Naive thymus-derived CD8-positive, alpha-beta T cell (primary cell): ENCODE measurements at regions not wholly inside any gene's neighbourhood (a gene's known extent, or its start where the extent isn't known, plus 50 kb on each side); places are given as distances from the start of the nearest gene placed in this dataset.
"Not testable (repeated sequence)": the region's sequence is repeated elsewhere in the genome, so short reads cannot be mapped to it uniquely, and the experiment has no call there.

Experiments used
- ATAC-seq, 2 donors: fragments of 150-1000 bp; cut with Tn5 transposase in 1 of 2; sonication (Bioruptor Pico), chemical (Tn5 transposase) in 1 of 2; 1 replicate in 1 of 2; 2 replicates in 1 of 2; pipeline ENCODE4 v1.10.0; 2021; ENCODE audit warnings: mild to moderate bottlenecking in 2 of 2, moderate library complexity in 2 of 2
- POLR2A ChIA-PET: fragments of 350-600 bp; sonication (Branson Sonifier 250); formaldehyde crosslinking; loops from one replicate; lab custom pipeline; 2021; ENCODE audit warnings: antibody characterized with exemption; lab: Charles Lee
- DNase-seq, 10 donors: peaks; one replicate each; pipeline versions ENCODE4 v3.0.0 to v3.0.0-alpha.2; 2020 to 2022
- H3K27ac Mint-ChIP-seq, 10 donors: one replicate each; pipeline ENCODE4 v1.8.0; 2020 to 2022; ENCODE audit warnings: mild to moderate bottlenecking in 10 of 10, mixed read lengths in 10 of 10, moderate library complexity in 4 of 10, inconsistent platforms in 1 of 10
- H3K27me3 Mint-ChIP-seq, 5 donors: one replicate each; pipeline ENCODE4 v1.8.0; 2021 to 2022; ENCODE audit warnings: mixed read lengths in 5 of 5
- H3K36me3 Mint-ChIP-seq, 3 donors: one replicate each; pipeline ENCODE4 v1.8.0; 2020 to 2022; ENCODE audit warnings: mixed read lengths in 3 of 3, mild to moderate bottlenecking in 2 of 3, inconsistent platforms in 1 of 3
- H3K4me1 Mint-ChIP-seq, 4 donors: one replicate each; pipeline ENCODE4 v1.8.0; 2021 to 2022; ENCODE audit warnings: mixed read lengths in 4 of 4
- H3K4me3 Mint-ChIP-seq, 10 donors: one replicate each; pipeline ENCODE4 v1.8.0; 2020 to 2022; ENCODE audit warnings: mild to moderate bottlenecking in 10 of 10, mixed read lengths in 10 of 10, moderate library complexity in 6 of 10, inconsistent platforms in 1 of 10
- H3K9me3 Mint-ChIP-seq, 9 donors: one replicate each; pipeline ENCODE4 v1.8.0; 2020 to 2022; ENCODE audit warnings: mixed read lengths in 9 of 9, mild to moderate bottlenecking in 3 of 9, inconsistent platforms in 1 of 9, moderate library complexity in 1 of 9

DNA sequence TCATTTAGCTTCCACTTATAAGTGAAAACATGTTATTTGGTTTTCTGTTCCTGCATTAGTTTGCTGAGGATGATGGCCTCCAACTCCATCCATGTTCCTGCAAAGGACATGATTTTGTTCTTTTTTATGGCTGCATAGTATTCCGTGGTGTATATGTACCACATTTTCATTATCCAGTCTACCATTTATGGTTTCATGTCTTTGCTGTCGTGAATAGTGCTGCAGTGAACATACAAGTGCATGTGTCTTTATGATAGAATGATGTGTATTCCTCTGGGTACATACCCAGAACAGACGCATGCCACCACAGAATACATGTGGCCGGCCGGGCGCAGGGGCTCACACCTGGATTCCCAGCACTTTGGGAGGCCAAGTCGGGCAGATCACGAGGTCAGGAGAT is 247.7 kb upstream of the SULF2 start:
- POLR2A ChIA-PET, H3K9me3 Mint-ChIP-seq, DNase-seq, H3K4me3 Mint-ChIP-seq, H3K36me3 Mint-ChIP-seq, ATAC-seq, H3K4me1 Mint-ChIP-seq: not testable (repeated sequence)
- H3K27me3 Mint-ChIP-seq: peaks cover 2 to 27% (median 14%) of the 10 kb centered on the region in 5 donors
- H3K27ac Mint-ChIP-seq: peak overlapping the region in 1 of 10 donors; percentile 47

DNA sequence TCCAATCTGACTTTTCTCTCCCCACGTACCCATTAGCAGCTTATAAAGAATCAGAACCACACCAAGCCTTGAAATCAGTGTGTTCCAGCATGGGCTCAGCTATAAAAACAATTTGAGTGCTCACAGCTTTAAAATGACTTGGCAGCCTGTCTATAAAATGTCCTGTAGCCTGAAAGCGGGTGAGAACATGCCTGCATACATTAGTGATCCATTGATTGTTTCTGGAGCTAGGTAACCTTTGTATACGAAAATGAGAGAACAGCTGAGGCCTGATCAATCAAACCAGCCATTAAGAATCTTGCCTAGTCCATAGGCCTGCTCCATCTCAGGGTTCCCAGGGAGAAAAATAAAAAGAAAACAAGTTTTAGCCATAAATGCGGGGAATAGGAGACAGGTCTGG is 245.8 kb upstream of the SULF2 start:
- H3K27me3 Mint-ChIP-seq: peaks cover 4 to 28% (median 17%) of the 10 kb centered on the region in 5 donors
- no peaks in the 10 kb centered on the region for H3K36me3 Mint-ChIP-seq

GRCh38 chr20:48026981-48027592 is 241.8 kb upstream of the SULF2 start:
- Mint-ChIP-seq H3K4me1 (no peaks in the 10 kb centered on the region), H3K36me3 (no peaks in the 10 kb centered on the region), H3K4me3 (no peak overlapping the region), H3K9me3 (peaks cover 0 to 8% (median 2%) of the 10 kb centered on the region in 9 donors), H3K27ac (peak overlapping the region in 1 of 10 donors; percentile 9), H3K27me3 (peaks cover 1 to 24% (median 10%) of the 10 kb centered on the region in 5 donors)
- no peak for ATAC-seq
- POLR2A ChIA-PET: no interaction called here
- no peak for DNase-seq

More for the DNA sequence above, 245.8 kb upstream of the SULF2 start:
- Mint-ChIP-seq H3K9me3 (no peaks in the 10 kb centered on the region), H3K4me1 (no peaks in the 10 kb centered on the region), H3K27ac (no peak overlapping the region), H3K4me3 (no peak overlapping the region)
- no peak for ATAC-seq
- DNase-seq: no peak
- POLR2A ChIA-PET: no interaction called here

- DNase-seq (no peak), ATAC-seq (no peak)
- POLR2A ChIA-PET: no interaction called here
- Mint-ChIP-seq H3K36me3 (no peaks in the 10 kb centered on the region), H3K27ac (no peak overlapping the region), H3K4me3 (no peak overlapping the region), H3K4me1 (no peaks in the 10 kb centered on the region), H3K27me3 (peaks cover 6 to 29% (median 16%) of the 10 kb centered on the region in 5 donors), H3K9me3 (peaks cover 0 to 8% (median 2%) of the 10 kb centered on the region in 9 donors)
Observed at GRCh38 chr20:48025661-48026060, 240.4 kb upstream of the SULF2 start.

DNA sequence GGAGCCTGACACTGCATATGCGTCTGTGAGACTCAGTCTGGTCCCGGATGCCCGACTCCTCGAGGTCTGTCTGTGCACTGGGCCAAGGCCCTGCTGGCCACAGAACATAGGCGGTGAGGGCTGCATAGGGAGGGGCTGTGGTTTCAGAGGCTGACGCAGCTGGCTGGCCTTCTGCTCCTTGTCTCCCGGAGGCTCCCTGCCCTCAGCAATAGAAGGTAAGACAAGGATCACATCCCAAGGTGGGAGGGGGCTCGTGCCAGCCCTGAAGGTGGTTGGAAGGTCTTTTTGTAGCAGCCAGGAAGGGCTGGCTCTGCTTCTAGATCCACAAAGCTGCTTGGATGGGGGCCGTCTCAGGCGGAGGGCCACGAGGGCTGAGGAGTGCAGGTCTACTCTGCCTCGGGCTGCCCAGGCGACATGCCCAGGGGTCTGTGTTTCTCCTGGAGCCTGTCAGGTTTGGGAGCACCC is 239.8 kb upstream of the SULF2 start:
- Mint-ChIP-seq H3K27me3 (peaks cover 10 to 34% (median 18%) of the 10 kb centered on the region in 5 donors), H3K4me3 (no peak overlapping the region), H3K4me1 (no peaks in the 10 kb centered on the region), H3K36me3 (no peaks in the 10 kb centered on the region), H3K9me3 (peaks cover 0 to 8% (median 2%) of the 10 kb centered on the region in 9 donors), H3K27ac (no peak overlapping the region)
- ATAC-seq (no peak), DNase-seq (no peak)
- POLR2A ChIA-PET: no interaction called here

DNA sequence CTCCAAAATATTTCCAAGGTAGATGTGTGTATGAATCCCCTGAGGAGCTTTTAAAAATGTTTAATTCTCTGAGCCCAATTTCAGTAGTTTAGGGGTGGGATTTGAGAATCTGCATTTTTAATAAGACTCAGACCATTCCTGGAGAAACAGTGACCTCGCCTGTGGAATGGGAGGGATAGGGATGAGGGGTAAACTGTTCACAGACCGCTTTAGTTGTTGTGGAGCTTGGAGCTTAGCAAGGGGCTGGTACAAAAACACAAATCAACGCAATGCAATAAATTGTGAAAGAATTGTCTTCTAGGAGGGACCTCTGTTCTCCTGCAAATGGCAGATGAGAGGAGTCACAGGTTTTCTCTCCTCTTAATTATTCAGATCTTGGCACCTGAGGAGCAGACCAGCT is 239.3 kb upstream of the SULF2 start:
- H3K9me3 Mint-ChIP-seq: peaks cover 0 to 8% (median 2%) of the 10 kb centered on the region in 9 donors
- peaks cover 13 to 40% (median 22%) of the 10 kb centered on the region in 5 donors for H3K27me3 Mint-ChIP-seq

GRCh38 chr20:48020696-48021095 is 235.4 kb upstream of the SULF2 start:
- H3K9me3 Mint-ChIP-seq: peaks cover 0 to 13% (median 4%) of the 10 kb centered on the region in 9 donors
- H3K4me1 Mint-ChIP-seq, H3K4me3 Mint-ChIP-seq, POLR2A ChIA-PET, H3K27ac Mint-ChIP-seq, H3K36me3 Mint-ChIP-seq, ATAC-seq, DNase-seq: not testable (repeated sequence)
- H3K27me3 Mint-ChIP-seq: peaks cover 19 to 43% (median 29%) of the 10 kb centered on the region in 5 donors

More for the DNA sequence above, 239.3 kb upstream of the SULF2 start:
- Mint-ChIP-seq H3K27ac (no peak overlapping the region), H3K4me1 (no peaks in the 10 kb centered on the region), H3K36me3 (no peaks in the 10 kb centered on the region), H3K4me3 (no peak overlapping the region)
- POLR2A ChIA-PET: no interaction called here
- DNase-seq (no peak), ATAC-seq (no peak)

GRCh38 chr20:48019940-48020339 is 234.7 kb upstream of the SULF2 start:
- H3K36me3 Mint-ChIP-seq: no peaks in the 10 kb centered on the region
- ATAC-seq (no peak), DNase-seq (no peak)
- peaks cover 19 to 43% (median 28%) of the 10 kb centered on the region in 5 donors for H3K27me3 Mint-ChIP-seq
- peaks cover 0 to 13% (median 4%) of the 10 kb centered on the region in 9 donors for H3K9me3 Mint-ChIP-seq
- POLR2A ChIA-PET: no interaction called here
- no peaks in the 10 kb centered on the region for H3K4me1 Mint-ChIP-seq
- H3K4me3 Mint-ChIP-seq: no peak overlapping the region
- H3K27ac Mint-ChIP-seq: no peak overlapping the region

DNA sequence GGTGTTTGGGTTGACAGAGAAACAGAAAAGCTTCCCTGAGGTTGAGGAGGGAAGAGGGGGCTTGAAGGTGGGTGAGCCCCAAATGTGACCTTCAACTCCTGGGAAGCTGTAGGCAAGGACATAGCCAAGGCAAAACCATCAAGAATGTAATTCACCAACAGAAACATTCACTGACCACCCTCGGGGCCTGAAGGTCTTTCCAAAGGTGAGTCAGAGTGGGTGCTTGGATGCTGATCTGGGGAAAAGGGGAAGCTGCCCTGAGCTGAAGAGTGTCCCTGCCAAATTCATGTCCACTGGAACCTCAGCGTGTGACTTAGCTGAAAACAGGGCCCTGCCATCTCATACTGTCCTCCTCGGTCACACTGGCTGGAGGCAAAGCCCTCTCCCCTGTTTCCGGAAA is 234.2 kb upstream of the SULF2 start:
- POLR2A ChIA-PET: no interaction called here
- no peaks in the 10 kb centered on the region for H3K4me1 Mint-ChIP-seq
- peaks cover 19 to 43% (median 28%) of the 10 kb centered on the region in 5 donors for H3K27me3 Mint-ChIP-seq
- no peaks in the 10 kb centered on the region for H3K36me3 Mint-ChIP-seq
- ATAC-seq (no peak), DNase-seq (no peak)
- peaks cover 0 to 13% (median 4%) of the 10 kb centered on the region in 9 donors for H3K9me3 Mint-ChIP-seq
- no peak overlapping the region for H3K4me3 Mint-ChIP-seq
- H3K27ac Mint-ChIP-seq: no peak overlapping the region

DNA sequence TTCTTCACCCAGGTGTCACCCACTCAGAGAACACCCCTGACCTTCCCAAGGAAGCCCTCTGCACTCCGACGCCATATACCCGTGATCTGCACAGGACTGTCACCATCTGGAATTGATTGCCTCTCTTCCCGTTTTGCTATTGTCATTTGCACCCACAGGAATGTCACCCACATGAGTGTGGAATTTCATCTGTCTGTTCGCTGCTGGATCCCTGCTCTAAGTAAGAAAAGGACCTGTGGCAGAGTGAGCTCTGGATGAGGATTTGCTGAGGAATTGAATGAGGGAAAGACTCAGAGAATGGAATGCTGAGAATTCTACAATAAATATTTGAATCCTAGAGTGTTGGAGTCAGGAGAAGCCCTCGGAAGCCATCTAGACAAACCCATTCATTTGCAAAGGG is 233.6 kb upstream of the SULF2 start:
- DNase-seq, H3K36me3 Mint-ChIP-seq, ATAC-seq, H3K4me1 Mint-ChIP-seq, H3K4me3 Mint-ChIP-seq, H3K27ac Mint-ChIP-seq, POLR2A ChIA-PET: not testable (repeated sequence)
- peaks cover 0 to 13% (median 4%) of the 10 kb centered on the region in 9 donors for H3K9me3 Mint-ChIP-seq
- peaks cover 19 to 43% (median 28%) of the 10 kb centered on the region in 5 donors for H3K27me3 Mint-ChIP-seq

DNA sequence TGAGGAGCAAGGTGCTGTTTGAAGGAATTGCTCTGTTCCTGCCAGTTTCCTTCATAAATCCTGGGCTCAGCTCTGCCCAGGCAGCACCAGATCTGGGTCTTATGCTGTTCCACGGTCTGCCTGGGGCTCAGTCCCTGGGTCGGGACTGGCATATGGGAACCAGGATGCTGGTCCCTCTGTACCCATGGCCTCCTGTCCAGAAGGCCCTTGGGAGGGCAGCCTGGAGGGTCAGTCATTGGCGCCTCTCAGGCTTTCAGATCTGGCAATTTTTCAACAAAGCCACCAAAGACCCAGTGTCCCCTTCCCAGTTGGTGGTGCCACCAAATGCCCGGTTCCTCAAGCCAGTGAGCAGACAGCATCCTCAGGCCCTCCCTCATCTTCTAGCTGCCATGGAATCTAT is 232.7 kb upstream of the SULF2 start:
- no peaks in the 10 kb centered on the region for H3K4me1 Mint-ChIP-seq

GRCh38 chr20:48017509-48017908 is 232.2 kb upstream of the SULF2 start:
- Mint-ChIP-seq H3K36me3 (no peaks in the 10 kb centered on the region), H3K27ac (no peak overlapping the region), H3K9me3 (peaks cover 2 to 23% (median 9%) of the 10 kb centered on the region in 9 donors), H3K27me3 (peaks cover 21 to 41% (median 33%) of the 10 kb centered on the region in 5 donors), H3K4me3 (no peak overlapping the region), H3K4me1 (no peaks in the 10 kb centered on the region)
- no peak for DNase-seq
- POLR2A ChIA-PET: no interaction called here
- no peak for ATAC-seq

More for the DNA sequence above, 232.7 kb upstream of the SULF2 start:
- H3K27me3 Mint-ChIP-seq: peaks cover 22 to 43% (median 33%) of the 10 kb centered on the region in 5 donors
- H3K27ac Mint-ChIP-seq: no peak overlapping the region
- no peak for DNase-seq
- no peak for ATAC-seq
- POLR2A ChIA-PET: no interaction called here
- no peak overlapping the region for H3K4me3 Mint-ChIP-seq
- peaks cover 5 to 18% (median 7%) of the 10 kb centered on the region in 9 donors for H3K9me3 Mint-ChIP-seq
- H3K36me3 Mint-ChIP-seq: no peaks in the 10 kb centered on the region

GRCh38 chr20:48015943-48016723 is 230.9 kb upstream of the SULF2 start:
- Mint-ChIP-seq H3K36me3 (peaks cover 0 to 3% (median 2%) of the 10 kb centered on the region in 3 donors), H3K9me3 (peaks cover 0 to 23% (median 15%) of the 10 kb centered on the region in 9 donors), H3K27ac (no peak overlapping the region), H3K27me3 (peaks cover 20 to 36% (median 26%) of the 10 kb centered on the region in 5 donors), H3K4me1 (no peaks in the 10 kb centered on the region), H3K4me3 (no peak overlapping the region)
- DNase-seq (no peak), ATAC-seq (no peak)
- POLR2A ChIA-PET: no interaction called here
